K562 (cell line): ENCODE measurements at regions not wholly inside any gene's neighbourhood (a gene's known extent, or its start where the extent isn't known, plus 50 kb on each side); places are given as distances from the start of the nearest gene placed in this dataset.

ENCODE experiments used
- ATAC-seq: fragments of 200-7000 bp; cut with Tn5 transposase; 3 replicates; pipeline ENCODE4 v1.9.1; 2020; ENCODE audit warnings: moderate library complexity
- BruUV-seq: library from RNA; stranded (reverse); fragments of 400-500 nt; replicated peaks from 2 replicates; lab custom pipeline; 2021; lab: Mats Ljungman, UMichigan
- CTCF ChIA-PET: fragments of 300-600 bp; formaldehyde crosslinking; extraction: SDS; loops from one replicate; lab custom pipeline; 2021; ENCODE audit warnings: low intra/inter-chr PET ratio; lab: Yijun Ruan, JAX
- POLR2A ChIA-PET: fragments of 300-600, 350-650 bp; sonication (Branson Sonifier 250); formaldehyde crosslinking; extraction: SDS; loops from one replicate; lab custom pipeline; 2021; ENCODE audit warnings: antibody characterized with exemption, inconsistent platforms; lab: Yijun Ruan, JAX
- DNase-seq, 4 experiments: peaks; one replicate each; pipeline versions ENCODE4 v3.0.0 to v3.0.0-alpha.2; 2011 to 2018; ENCODE audit warnings: low spot score in 3 of 4, mixed read lengths in 3 of 4; ENCODE audit errors: extremely low read depth in 1 of 4
- FAIRE-seq: peaks from 2 replicates; lab custom pipeline; 2011; peaks lifted over from hg19 to GRCh38; lab: Jason Lieb, UNC
- H2AFZ ChIP-seq: 2 replicates; pipeline ENCODE4 v1.6.0; 2011; ENCODE audit warnings: low read depth, low read length, control low read depth, inconsistent platforms
- H3K27ac ChIP-seq: fragments of 200-600 bp; 3 replicates; pipeline ENCODE4 v1.8.0; 2011; ENCODE audit warnings: low read depth, mild to moderate bottlenecking, control low read depth, inconsistent platforms, low read length, moderate library complexity, mixed read lengths; ENCODE audit errors: extremely low read depth
- H3K27me3 ChIP-seq, 2 experiments: fragments of 300-600 bp in 1 of 2; 2 replicates in 1 of 2; 3 replicates in 1 of 2; pipeline versions ENCODE4 v1.6.0 to v1.8.0; 2011; ENCODE audit warnings: inconsistent platforms in 2 of 2, low read length in 2 of 2, mild to moderate bottlenecking in 1 of 2, mixed read lengths in 1 of 2, moderate library complexity in 1 of 2; ENCODE audit not compliant: control insufficient read depth in 2 of 2, insufficient read depth in 2 of 2
- H3K36me3 ChIP-seq: fragments of 300-600 bp; 3 replicates; pipeline ENCODE4 v1.8.0; 2011; ENCODE audit warnings: mild to moderate bottlenecking, low read length, inconsistent platforms; ENCODE audit not compliant: control insufficient read depth, insufficient read depth
- H3K4me1 ChIP-seq, 2 experiments: fragments of 200-600 bp in 1 of 2; replicated peaks in 1 of 2; 2 replicates in 1 of 2; 3 replicates in 1 of 2; pipeline versions ENCODE4 v1.5.1 to v1.8.0; 2011; ENCODE audit warnings: inconsistent platforms in 2 of 2, low read length in 2 of 2, mild to moderate bottlenecking in 1 of 2, mixed read lengths in 1 of 2, moderate library complexity in 1 of 2; ENCODE audit not compliant: control insufficient read depth in 2 of 2, insufficient read depth in 2 of 2
- H3K4me2 ChIP-seq: 2 replicates; pipeline ENCODE4 v1.6.1; 2011; ENCODE audit warnings: low read length, control low read depth, inconsistent platforms, mixed read lengths; ENCODE audit not compliant: insufficient read depth
- H3K4me3 ChIP-seq: fragments of 200-600 bp; sonication (generic), shearing (Covaris generic); 2 replicates; pipeline ENCODE4 v1.5.1; 2016; ENCODE audit warnings: control low read depth, inconsistent platforms
- H3K79me2 ChIP-seq: fragments of 200-600 bp; 3 replicates; pipeline ENCODE4 v1.8.0; 2011; ENCODE audit warnings: low read length, inconsistent platforms; ENCODE audit not compliant: control insufficient read depth, insufficient read depth
- H3K9ac ChIP-seq, 2 experiments: 2 replicates each; pipeline versions ENCODE4 v1.6.0 to v1.6.1; 2011; ENCODE audit warnings: low read depth in 2 of 2, low read length in 2 of 2, control low read depth in 1 of 2, inconsistent platforms in 1 of 2, mild to moderate bottlenecking in 1 of 2, mixed read lengths in 1 of 2; ENCODE audit not compliant: insufficient read depth in 1 of 2
- H3K9me1 ChIP-seq: one replicate; pipeline ENCODE4 v1.6.0; 2011; ENCODE audit warnings: inconsistent platforms, mild to moderate bottlenecking, low read length, moderate library complexity; ENCODE audit not compliant: control insufficient read depth, insufficient read depth
- H3K9me3 ChIP-seq: replicated peaks from 2 replicates; pipeline ENCODE4 v1.5.1; 2011; ENCODE audit warnings: low read depth, low read length, inconsistent platforms; ENCODE audit not compliant: control insufficient read depth, insufficient read depth
- H4K20me1 ChIP-seq: replicated peaks from 2 replicates; pipeline ENCODE4 v1.6.1; 2011; ENCODE audit warnings: low read length, inconsistent platforms, mixed read lengths; ENCODE audit not compliant: control insufficient read depth, insufficient read depth
- CUX1 ChIP-seq: fragments of 200-800 bp; sonication (Bioruptor generic); IDR thresholded peaks from 2 replicates; pipeline ENCODE4 v1.6.1; 2016; ENCODE audit warnings: missing genetic modification characterization, missing compliant biosample characterization
- KDM4B ChIP-seq, 2 experiments: fragments of 450-650 bp in 1 of 2; sonication (generic) in 1 of 2; IDR thresholded peaks; 2 replicates each; pipeline ENCODE4 v1.6.1; 2016 to 2017; ENCODE audit warnings: borderline replicate concordance in 2 of 2, antibody characterized with exemption in 1 of 2, low read depth in 1 of 2, mild to moderate bottlenecking in 1 of 2
- U2AF1 ChIP-seq: fragments of 200-400 bp; formaldehyde crosslinking; optimal IDR thresholded peaks from 2 replicates; pipeline ENCODE3; 2017; ENCODE audit warnings: mild to moderate bottlenecking, low read depth, low read length, moderate library complexity
- ZNF184 ChIP-seq: sonication (generic); formaldehyde crosslinking; IDR thresholded peaks from 2 replicates; pipeline ENCODE4 v1.5.0; 2020; ENCODE audit warnings: missing genetic modification reagents
- ZNF444 ChIP-seq: fragments of 250-450 bp; sonication (Bioruptor Pico); IDR thresholded peaks from 2 replicates; pipeline ENCODE4 v1.4.0; 2020; ENCODE audit warnings: mild to moderate bottlenecking, moderate library complexity
- WGBS: fragments of 100-300 bp; shearing (Covaris generic); methylation state at CpG from one replicate; pipeline ENCODE4 v1.1.6; 2016; ENCODE audit warnings: low coverage, mixed read lengths; ENCODE audit not compliant: insufficient coverage; ENCODE audit errors: missing lambda C conversion rate; 5-methylcytosine and 5-hydroxymethylcytosine counted together
- in situ Hi-C: fragments of 300-500 bp; cut with MboI; formaldehyde crosslinking; loops from 4 replicates; pipeline ENCODE4 v1.15.0; 2018; ENCODE audit warnings: inconsistent platforms, mixed read lengths
- intact Hi-C: fragments of 100-400 bp; cut with micrococcal nuclease; formaldehyde crosslinking; loops from 2 replicates; pipeline ENCODE4 v1.14.2; 2022
- TF ChIP-seq, protein P1 (sequence below): sonication (generic); formaldehyde crosslinking; IDR thresholded peaks from 2 replicates; pipeline ENCODE4 v1.8.0; 2023; ENCODE audit warnings: missing genetic modification reagents, mild to moderate bottlenecking, borderline replicate concordance
- TF ChIP-seq, protein P2 (sequence below): fragments of 250-450 bp; sonication (Bioruptor Pico); IDR thresholded peaks from 2 replicates; pipeline ENCODE4 v1.8.0; 2022; ENCODE audit warnings: inconsistent platforms

- TF ChIP-seq, protein P1, sequence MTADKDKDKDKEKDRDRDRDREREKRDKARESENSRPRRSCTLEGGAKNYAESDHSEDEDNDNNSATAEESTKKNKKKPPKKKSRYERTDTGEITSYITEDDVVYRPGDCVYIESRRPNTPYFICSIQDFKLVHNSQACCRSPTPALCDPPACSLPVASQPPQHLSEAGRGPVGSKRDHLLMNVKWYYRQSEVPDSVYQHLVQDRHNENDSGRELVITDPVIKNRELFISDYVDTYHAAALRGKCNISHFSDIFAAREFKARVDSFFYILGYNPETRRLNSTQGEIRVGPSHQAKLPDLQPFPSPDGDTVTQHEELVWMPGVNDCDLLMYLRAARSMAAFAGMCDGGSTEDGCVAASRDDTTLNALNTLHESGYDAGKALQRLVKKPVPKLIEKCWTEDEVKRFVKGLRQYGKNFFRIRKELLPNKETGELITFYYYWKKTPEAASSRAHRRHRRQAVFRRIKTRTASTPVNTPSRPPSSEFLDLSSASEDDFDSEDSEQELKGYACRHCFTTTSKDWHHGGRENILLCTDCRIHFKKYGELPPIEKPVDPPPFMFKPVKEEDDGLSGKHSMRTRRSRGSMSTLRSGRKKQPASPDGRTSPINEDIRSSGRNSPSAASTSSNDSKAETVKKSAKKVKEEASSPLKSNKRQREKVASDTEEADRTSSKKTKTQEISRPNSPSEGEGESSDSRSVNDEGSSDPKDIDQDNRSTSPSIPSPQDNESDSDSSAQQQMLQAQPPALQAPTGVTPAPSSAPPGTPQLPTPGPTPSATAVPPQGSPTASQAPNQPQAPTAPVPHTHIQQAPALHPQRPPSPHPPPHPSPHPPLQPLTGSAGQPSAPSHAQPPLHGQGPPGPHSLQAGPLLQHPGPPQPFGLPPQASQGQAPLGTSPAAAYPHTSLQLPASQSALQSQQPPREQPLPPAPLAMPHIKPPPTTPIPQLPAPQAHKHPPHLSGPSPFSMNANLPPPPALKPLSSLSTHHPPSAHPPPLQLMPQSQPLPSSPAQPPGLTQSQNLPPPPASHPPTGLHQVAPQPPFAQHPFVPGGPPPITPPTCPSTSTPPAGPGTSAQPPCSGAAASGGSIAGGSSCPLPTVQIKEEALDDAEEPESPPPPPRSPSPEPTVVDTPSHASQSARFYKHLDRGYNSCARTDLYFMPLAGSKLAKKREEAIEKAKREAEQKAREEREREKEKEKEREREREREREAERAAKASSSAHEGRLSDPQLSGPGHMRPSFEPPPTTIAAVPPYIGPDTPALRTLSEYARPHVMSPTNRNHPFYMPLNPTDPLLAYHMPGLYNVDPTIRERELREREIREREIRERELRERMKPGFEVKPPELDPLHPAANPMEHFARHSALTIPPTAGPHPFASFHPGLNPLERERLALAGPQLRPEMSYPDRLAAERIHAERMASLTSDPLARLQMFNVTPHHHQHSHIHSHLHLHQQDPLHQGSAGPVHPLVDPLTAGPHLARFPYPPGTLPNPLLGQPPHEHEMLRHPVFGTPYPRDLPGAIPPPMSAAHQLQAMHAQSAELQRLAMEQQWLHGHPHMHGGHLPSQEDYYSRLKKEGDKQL (CRISPR knock-in tag): no peak
Observed at GRCh38 chr12:30440826-30441602, 254.7 kb downstream of the IPO8 start (continued).

DNA sequence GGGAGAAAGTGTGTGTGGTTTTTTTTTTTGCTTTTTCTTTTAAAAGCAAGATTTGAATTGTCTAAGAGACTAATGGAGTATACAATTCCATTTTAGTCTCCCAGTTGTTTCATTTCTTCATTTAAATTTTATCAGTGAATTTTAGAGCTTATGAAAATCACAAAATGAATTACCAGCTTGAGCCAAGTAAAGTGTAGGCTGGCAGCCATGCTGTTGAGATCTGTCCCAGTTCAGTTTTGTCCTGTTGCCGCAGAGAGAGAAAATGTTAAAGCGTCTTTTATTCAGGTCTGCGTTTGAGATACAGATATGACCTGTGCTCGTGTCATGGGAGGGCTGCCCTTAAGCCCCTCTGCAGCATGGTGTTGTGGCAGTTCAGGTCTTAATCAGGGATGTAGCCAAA lies 256.5 kb downstream of the IPO8 start:
- no peak overlapping the region for H3K4me2 ChIP-seq
- no peaks in the 10 kb centered on the region for H4K20me1 ChIP-seq
- POLR2A ChIA-PET: no interaction called here
- no peak overlapping the region for H2AFZ ChIP-seq
- H3K9ac ChIP-seq: no peak overlapping the region
- no peak for DNase-seq
- H3K9me3 ChIP-seq: no peaks in the 10 kb centered on the region
- CTCF ChIA-PET: no interaction called here
- no peaks in the 10 kb centered on the region for H3K79me2 ChIP-seq
- intact Hi-C loops: no loop called here
- H3K27ac ChIP-seq: no peak overlapping the region
- no TSS peak for BruUV-seq
- 0% methylated on average over 4 of the region's 4 CpGs for WGBS
- no peak for ATAC-seq
- H3K4me3 ChIP-seq: no peak overlapping the region
- H3K27me3 ChIP-seq: peaks cover 0 to 5% of the 10 kb centered on the region in 2 experiments; a peak in 1 of 5 replicates
- in situ Hi-C loops: no loop called here
- H3K9me1 ChIP-seq: no peaks in the 10 kb centered on the region
- H3K4me1 ChIP-seq: no peaks in the 10 kb centered on the region
- no peaks in the 10 kb centered on the region for H3K36me3 ChIP-seq
- no peak for FAIRE-seq
- TF ChIP-seq, protein P2, sequence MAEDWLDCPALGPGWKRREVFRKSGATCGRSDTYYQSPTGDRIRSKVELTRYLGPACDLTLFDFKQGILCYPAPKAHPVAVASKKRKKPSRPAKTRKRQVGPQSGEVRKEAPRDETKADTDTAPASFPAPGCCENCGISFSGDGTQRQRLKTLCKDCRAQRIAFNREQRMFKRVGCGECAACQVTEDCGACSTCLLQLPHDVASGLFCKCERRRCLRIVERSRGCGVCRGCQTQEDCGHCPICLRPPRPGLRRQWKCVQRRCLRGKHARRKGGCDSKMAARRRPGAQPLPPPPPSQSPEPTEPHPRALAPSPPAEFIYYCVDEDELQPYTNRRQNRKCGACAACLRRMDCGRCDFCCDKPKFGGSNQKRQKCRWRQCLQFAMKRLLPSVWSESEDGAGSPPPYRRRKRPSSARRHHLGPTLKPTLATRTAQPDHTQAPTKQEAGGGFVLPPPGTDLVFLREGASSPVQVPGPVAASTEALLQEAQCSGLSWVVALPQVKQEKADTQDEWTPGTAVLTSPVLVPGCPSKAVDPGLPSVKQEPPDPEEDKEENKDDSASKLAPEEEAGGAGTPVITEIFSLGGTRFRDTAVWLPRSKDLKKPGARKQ (CRISPR knock-in tag): no peak
- TF ChIP-seq ZNF444 (CRISPR knock-in tag): no peak
- no peak for TF ChIP-seq KDM4B (IDR thresholded peaks at IDR 0.05; ENCODE audit: borderline replicate concordance in 2 of 2, low read depth in 1 of 2)
- TF ChIP-seq ZNF184 (CRISPR knock-in tag): no peak
- TF ChIP-seq U2AF1: no peak
- no peak for TF ChIP-seq CUX1
